Chondrocyte (in vitro differentiated cells): ENCODE measurements at regions not wholly inside any gene's neighbourhood (a gene's known extent, or its start where the extent isn't known, plus 50 kb on each side); places are given as distances from the start of the nearest gene placed in this dataset.

ENCODE experiments used
- DNase-seq: peaks from one replicate; pipeline ENCODE4 v3.0.0; 2021; ENCODE audit warnings: mixed read lengths, low spot score
- H3K27ac Mint-ChIP-seq: one replicate; pipeline ENCODE4 v1.8.0; 2021; ENCODE audit warnings: mild to moderate bottlenecking, moderate library complexity, mixed read lengths; ENCODE audit not compliant: unreplicated experiment
- H3K27me3 Mint-ChIP-seq: 2 replicates; pipeline ENCODE4 v1.8.0; 2021; ENCODE audit warnings: low read depth, mixed read lengths
- H3K36me3 Mint-ChIP-seq: 2 replicates; pipeline ENCODE4 v1.8.0; 2021; ENCODE audit warnings: low read depth, mixed read lengths
- H3K4me1 Mint-ChIP-seq: 2 replicates; pipeline ENCODE4 v1.8.0; 2021; ENCODE audit warnings: low read depth, mild to moderate bottlenecking, mixed read lengths
- H3K4me3 Mint-ChIP-seq: one replicate; pipeline ENCODE4 v1.8.0; 2021; ENCODE audit warnings: mild to moderate bottlenecking, moderate library complexity, mixed read lengths; ENCODE audit not compliant: unreplicated experiment
- H3K9me3 Mint-ChIP-seq: 2 replicates; pipeline ENCODE4 v1.8.0; 2021; ENCODE audit warnings: low read depth, mixed read lengths
- TF ChIP-seq, protein P1 (sequence below): fragments of 200-600 bp; sonication (generic); IDR thresholded peaks from 2 replicates; pipeline ENCODE4 v1.5.0; 2021; ENCODE audit warnings: antibody characterized with exemption, mild to moderate bottlenecking, moderate library complexity

DNA sequence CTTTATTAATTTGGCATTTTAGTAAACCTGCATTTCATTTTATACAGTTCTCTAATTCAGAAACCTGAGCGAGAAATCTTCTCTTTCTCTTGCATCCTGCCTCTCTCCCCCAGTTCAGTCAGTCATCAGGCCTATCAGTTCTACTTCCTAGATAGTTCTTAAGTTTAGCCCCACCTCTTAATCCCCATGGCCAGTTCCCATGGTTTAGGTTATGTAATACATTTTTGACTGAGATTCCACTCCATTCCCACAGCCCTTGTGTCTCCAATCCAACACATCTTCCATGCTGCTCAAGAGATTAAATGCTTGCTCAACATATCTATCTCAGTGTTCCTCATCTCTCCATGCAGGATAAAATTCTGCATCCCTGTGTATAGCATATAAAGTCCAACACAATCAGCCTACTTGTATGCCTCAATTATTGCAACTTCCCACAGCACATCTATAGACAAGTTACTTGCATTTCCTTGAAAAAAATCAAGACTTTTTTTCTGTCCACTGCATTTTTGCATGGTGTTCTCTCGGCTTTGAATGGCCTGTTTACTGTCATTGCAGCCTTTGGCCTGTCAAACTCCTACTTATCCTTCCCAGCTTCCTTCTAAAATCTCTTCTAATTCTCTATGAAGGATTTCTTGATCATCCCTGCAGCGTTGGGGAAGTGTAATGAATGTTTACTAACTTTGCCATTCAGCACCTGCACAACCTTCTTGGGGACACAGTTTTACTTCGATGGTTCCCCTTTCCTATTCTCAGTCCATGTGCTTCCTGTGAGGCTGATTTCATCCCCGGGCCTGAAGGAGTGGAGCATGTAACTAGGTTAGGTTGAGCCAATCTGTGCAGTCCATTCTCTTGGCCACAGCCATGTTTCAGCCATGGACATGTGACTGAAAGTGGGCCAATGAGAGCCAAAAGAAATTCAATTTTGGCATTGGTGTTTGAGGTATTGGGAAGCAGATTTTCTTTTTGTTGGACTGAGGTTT, 80.8 kb downstream of the DACT1 start:
- H3K4me1 Mint-ChIP-seq, result peaks cover 32% of the 10 kb centered on the region
- H3K9me3 Mint-ChIP-seq, result no peaks in the 10 kb centered on the region
- TF ChIP-seq, protein P1, sequence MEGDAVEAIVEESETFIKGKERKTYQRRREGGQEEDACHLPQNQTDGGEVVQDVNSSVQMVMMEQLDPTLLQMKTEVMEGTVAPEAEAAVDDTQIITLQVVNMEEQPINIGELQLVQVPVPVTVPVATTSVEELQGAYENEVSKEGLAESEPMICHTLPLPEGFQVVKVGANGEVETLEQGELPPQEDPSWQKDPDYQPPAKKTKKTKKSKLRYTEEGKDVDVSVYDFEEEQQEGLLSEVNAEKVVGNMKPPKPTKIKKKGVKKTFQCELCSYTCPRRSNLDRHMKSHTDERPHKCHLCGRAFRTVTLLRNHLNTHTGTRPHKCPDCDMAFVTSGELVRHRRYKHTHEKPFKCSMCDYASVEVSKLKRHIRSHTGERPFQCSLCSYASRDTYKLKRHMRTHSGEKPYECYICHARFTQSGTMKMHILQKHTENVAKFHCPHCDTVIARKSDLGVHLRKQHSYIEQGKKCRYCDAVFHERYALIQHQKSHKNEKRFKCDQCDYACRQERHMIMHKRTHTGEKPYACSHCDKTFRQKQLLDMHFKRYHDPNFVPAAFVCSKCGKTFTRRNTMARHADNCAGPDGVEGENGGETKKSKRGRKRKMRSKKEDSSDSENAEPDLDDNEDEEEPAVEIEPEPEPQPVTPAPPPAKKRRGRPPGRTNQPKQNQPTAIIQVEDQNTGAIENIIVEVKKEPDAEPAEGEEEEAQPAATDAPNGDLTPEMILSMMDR, result no peak

GRCh38 chr14:58721723-58722122, 84.0 kb downstream of the DACT1 start:
- TF ChIP-seq, protein P1, result no peak
- no peak for DNase-seq
- Mint-ChIP-seq H3K4me3 (no peak overlapping the region), H3K27me3 (no peaks in the 10 kb centered on the region), H3K9me3 (no peaks in the 10 kb centered on the region), H3K36me3 (peaks cover 2% of the 10 kb centered on the region), H3K4me1 (peaks cover 51% of the 10 kb centered on the region), H3K27ac (no peak overlapping the region)

More for the DNA sequence above, 80.8 kb downstream of the DACT1 start:
- Mint-ChIP-seq H3K36me3 (peaks cover 2% of the 10 kb centered on the region), H3K27ac (peak overlapping the region; percentile 33), H3K27me3 (no peaks in the 10 kb centered on the region), H3K4me3 (no peak overlapping the region)
- DNase-seq, result no peak

DNA sequence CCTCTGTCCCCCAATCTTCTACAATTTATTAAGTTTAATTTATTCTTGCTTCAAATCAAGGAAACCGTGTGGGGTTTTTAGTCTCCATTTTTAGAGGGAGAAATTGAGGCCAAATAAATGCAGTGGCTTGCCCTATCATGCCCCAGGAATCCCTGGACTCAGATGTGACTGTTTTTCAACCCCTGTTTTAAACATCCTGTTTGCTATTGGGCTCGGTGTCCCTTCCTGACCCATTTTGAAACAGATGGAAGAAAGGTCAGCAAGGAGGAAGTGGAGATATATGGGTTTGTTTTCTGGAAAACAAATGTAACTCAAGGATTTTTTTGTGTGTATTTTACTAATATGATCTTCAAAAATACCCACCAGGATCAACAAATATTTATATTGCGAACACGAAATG, 84.7 kb downstream of the DACT1 start:
- no peak for DNase-seq
- Mint-ChIP-seq H3K9me3 (no peaks in the 10 kb centered on the region), H3K27me3 (no peaks in the 10 kb centered on the region), H3K27ac (no peak overlapping the region), H3K4me1 (peaks cover 43% of the 10 kb centered on the region), H3K36me3 (peaks cover 2% of the 10 kb centered on the region), H3K4me3 (no peak overlapping the region)
- TF ChIP-seq, protein P1, result no peak

- no peak for DNase-seq
- Mint-ChIP-seq H3K9me3 (no peaks in the 10 kb centered on the region), H3K4me1 (peaks cover 37% of the 10 kb centered on the region), H3K27me3 (no peaks in the 10 kb centered on the region), H3K4me3 (no peak overlapping the region), H3K36me3 (peaks cover 2% of the 10 kb centered on the region), H3K27ac (no peak overlapping the region)
- TF ChIP-seq, protein P1, result no peak
These were observed 86.4 kb downstream of the DACT1 start for GRCh38 chr14:58724206-58724605.

GRCh38 chr14:58724702-58725101, 86.9 kb downstream of the DACT1 start:
- Mint-ChIP-seq H3K9me3 (no peaks in the 10 kb centered on the region), H3K36me3 (peaks cover 2% of the 10 kb centered on the region), H3K4me1 (peaks cover 37% of the 10 kb centered on the region), H3K27ac (no peak overlapping the region), H3K4me3 (no peak overlapping the region), H3K27me3 (no peaks in the 10 kb centered on the region)
- no peak for DNase-seq
- TF ChIP-seq, protein P1, result no peak
